Pons (tissue), 1 donor: ENCODE measurements at regions not wholly inside any gene's neighbourhood (a gene's known extent, or its start where the extent isn't known, plus 50 kb on each side); places are given as distances from the start of the nearest gene placed in this dataset.

Source experiments
- DNase-seq: peaks from one replicate; pipeline ENCODE4 v3.0.0-alpha.2; 2016; ENCODE audit warnings: low spot score

- no peak for DNase-seq
Measured at GRCh38 chr2:11102956-11103860, 52.1 kb upstream of the SLC66A3 start.

GRCh38 chr2:11103984-11104793 is 51.1 kb upstream of the SLC66A3 start:
- no peak for DNase-seq

GRCh38 chr2:11104794-11105660 is 50.2 kb upstream of the SLC66A3 start:
- no peak for DNase-seq
